Duodenal mucosa (tissue), 2 donors: ENCODE measurements at regions not wholly inside any gene's neighbourhood (a gene's known extent, or its start where the extent isn't known, plus 50 kb on each side); places are given as distances from the start of the nearest gene placed in this dataset.

ENCODE experiments used
- H3K27ac ChIP-seq: one replicate; pipeline ENCODE4 v1.7.0; 2013; ENCODE audit warnings: low read depth, low read length
- H3K27me3 ChIP-seq, 2 donors: one replicate each; pipeline ENCODE4 v1.7.0; 2013; ENCODE audit warnings: low read length in 2 of 2, control low read depth in 1 of 2; ENCODE audit not compliant: insufficient read depth in 2 of 2, control insufficient read depth in 1 of 2
- H3K36me3 ChIP-seq, 2 donors: one replicate each; pipeline ENCODE4 v1.7.0; 2013; ENCODE audit warnings: low read length in 2 of 2, control low read depth in 1 of 2; ENCODE audit not compliant: insufficient read depth in 2 of 2, control insufficient read depth in 1 of 2
- H3K4me1 ChIP-seq, 2 donors: one replicate each; pipeline ENCODE4 v1.7.0; 2013; ENCODE audit warnings: low read length in 2 of 2, control low read depth in 1 of 2; ENCODE audit not compliant: insufficient read depth in 2 of 2, control insufficient read depth in 1 of 2
- H3K4me3 ChIP-seq, 2 donors: one replicate each; pipeline ENCODE4 v1.7.0; 2013; ENCODE audit warnings: low read length in 2 of 2, low read depth in 1 of 2
- H3K9ac ChIP-seq, 2 donors: one replicate each; pipeline ENCODE4 v1.7.0; 2013; ENCODE audit warnings: low read length in 2 of 2, low read depth in 1 of 2
- H3K9me3 ChIP-seq, 2 donors: one replicate each; pipeline ENCODE4 v1.7.0; 2013; ENCODE audit warnings: low read length in 2 of 2, control low read depth in 1 of 2; ENCODE audit not compliant: control insufficient read depth in 1 of 2

- H3K9me3 ChIP-seq = no peaks in the 10 kb centered on the region
- H3K36me3 ChIP-seq = no peaks in the 10 kb centered on the region
- H3K4me1 ChIP-seq = peaks cover 0 to 18% of the 10 kb centered on the region in 2 donors
- H3K4me3 ChIP-seq = no peak overlapping the region
- H3K27me3 ChIP-seq = no peaks in the 10 kb centered on the region
- no peak overlapping the region for H3K9ac ChIP-seq
- H3K27ac ChIP-seq = no peak overlapping the region
Observed at GRCh38 chr3:107297597-107297996, 79.6 kb upstream of the CCDC54 start.

GRCh38 chr3:107307205-107307604, 70.0 kb upstream of the CCDC54 start:
- Histone ChIP-seq H3K9ac (no peak overlapping the region), H3K4me1 (no peaks in the 10 kb centered on the region), H3K4me3 (no peak overlapping the region), H3K9me3 (no peaks in the 10 kb centered on the region), H3K27ac (no peak overlapping the region), H3K36me3 (no peaks in the 10 kb centered on the region), H3K27me3 (no peaks in the 10 kb centered on the region)

- Histone ChIP-seq H3K27me3 (no peaks in the 10 kb centered on the region), H3K9me3 (no peaks in the 10 kb centered on the region), H3K4me3 (no peak overlapping the region), H3K36me3 (no peaks in the 10 kb centered on the region), H3K9ac (no peak overlapping the region), H3K4me1 (no peaks in the 10 kb centered on the region), H3K27ac (no peak overlapping the region)
Observed at GRCh38 chr3:107308716-107309115, 68.5 kb upstream of the CCDC54 start.

- Histone ChIP-seq H3K4me1 (no peaks in the 10 kb centered on the region), H3K27ac (no peak overlapping the region), H3K9me3 (no peaks in the 10 kb centered on the region), H3K9ac (no peak overlapping the region), H3K27me3 (no peaks in the 10 kb centered on the region), H3K4me3 (no peak overlapping the region), H3K36me3 (no peaks in the 10 kb centered on the region)
Observed at GRCh38 chr3:107309312-107309711, 67.9 kb upstream of the CCDC54 start.

- no peak overlapping the region for H3K4me3 ChIP-seq
- H3K27me3 ChIP-seq = no peaks in the 10 kb centered on the region
- no peaks in the 10 kb centered on the region for H3K9me3 ChIP-seq
Observed at GRCh38 chr3:107313711-107314110, 63.5 kb upstream of the CCDC54 start.

GRCh38 chr3:107315141-107315540, 62.1 kb upstream of the CCDC54 start:
- no peaks in the 10 kb centered on the region for H3K36me3 ChIP-seq

More at GRCh38 chr3:107313711-107314110, 63.5 kb upstream of the CCDC54 start:
- H3K4me1 ChIP-seq = no peaks in the 10 kb centered on the region
- H3K27ac ChIP-seq = no peak overlapping the region
- no peaks in the 10 kb centered on the region for H3K36me3 ChIP-seq
- H3K9ac ChIP-seq = no peak overlapping the region

GRCh38 chr3:107323723-107324122, 53.5 kb upstream of the CCDC54 start:
- H3K27me3 ChIP-seq = no peaks in the 10 kb centered on the region
- no peak overlapping the region for H3K9ac ChIP-seq
- H3K4me3 ChIP-seq = no peak overlapping the region
- no peaks in the 10 kb centered on the region for H3K9me3 ChIP-seq
- no peaks in the 10 kb centered on the region for H3K4me1 ChIP-seq
- no peak overlapping the region for H3K27ac ChIP-seq
- H3K36me3 ChIP-seq = no peaks in the 10 kb centered on the region

More at GRCh38 chr3:107315141-107315540, 62.1 kb upstream of the CCDC54 start:
- Histone ChIP-seq H3K9ac (no peak overlapping the region), H3K27ac (no peak overlapping the region), H3K4me3 (no peak overlapping the region), H3K27me3 (no peaks in the 10 kb centered on the region), H3K9me3 (no peaks in the 10 kb centered on the region), H3K4me1 (no peaks in the 10 kb centered on the region)

- Histone ChIP-seq H3K27ac (no peak overlapping the region), H3K4me1 (no peaks in the 10 kb centered on the region), H3K9ac (no peak overlapping the region), H3K9me3 (no peaks in the 10 kb centered on the region), H3K4me3 (no peak overlapping the region), H3K36me3 (no peaks in the 10 kb centered on the region), H3K27me3 (no peaks in the 10 kb centered on the region)
Observed at GRCh38 chr3:107325446-107325845, 51.8 kb upstream of the CCDC54 start.
